H9 (cell line): ENCODE measurements at regions not wholly inside any gene's neighbourhood (a gene's known extent, or its start where the extent isn't known, plus 50 kb on each side); places are given as distances from the start of the nearest gene placed in this dataset.

Experiments used
- DNase-seq: peaks from one replicate; pipeline ENCODE4 v3.0.0-alpha.2; 2017
- H2AFZ ChIP-seq: one replicate; pipeline ENCODE4 v1.6.1; 2013; ENCODE audit warnings: mild to moderate bottlenecking, low read length, control low read depth, moderate library complexity
- H2AK5ac ChIP-seq: 2 replicates; pipeline ENCODE4 v1.6.1; 2013; ENCODE audit warnings: low read length, control low read depth, mixed read lengths; ENCODE audit not compliant: insufficient read length
- H2BK120ac ChIP-seq: one replicate; pipeline ENCODE4 v1.6.1; 2013; ENCODE audit warnings: low read depth, mild to moderate bottlenecking, low read length, control low read depth, inconsistent platforms; ENCODE audit not compliant: poor library complexity, severe bottlenecking
- H2BK12ac ChIP-seq: 2 replicates; pipeline ENCODE4 v1.6.1; 2013; ENCODE audit warnings: low read length, control low read depth, mixed read lengths, low read depth; ENCODE audit not compliant: insufficient read length
- H2BK15ac ChIP-seq: 2 replicates; pipeline ENCODE4 v1.6.1; 2013; ENCODE audit warnings: low read depth, low read length, control low read depth
- H2BK20ac ChIP-seq: one replicate; pipeline ENCODE4 v1.6.1; 2013; ENCODE audit warnings: low read depth, mild to moderate bottlenecking, low read length, control low read depth, inconsistent platforms; ENCODE audit not compliant: poor library complexity, severe bottlenecking
- H2BK5ac ChIP-seq: 2 replicates; pipeline ENCODE4 v1.6.1; 2013; ENCODE audit warnings: low read length, control low read depth, mixed read lengths; ENCODE audit not compliant: insufficient read length
- H3K14ac ChIP-seq: 2 replicates; pipeline ENCODE4 v1.6.1; 2013; ENCODE audit warnings: low read length, control low read depth; ENCODE audit not compliant: insufficient read depth
- H3K18ac ChIP-seq: 2 replicates; pipeline ENCODE4 v1.6.1; 2013; ENCODE audit warnings: low read depth, mild to moderate bottlenecking, mixed read lengths, low read length, control low read depth; ENCODE audit not compliant: insufficient read length
- H3K23ac ChIP-seq: 2 replicates; pipeline ENCODE4 v1.6.1; 2013; ENCODE audit warnings: low read length, control low read depth, mixed read lengths, low read depth; ENCODE audit not compliant: insufficient read length
- H3K23me2 ChIP-seq: 2 replicates; pipeline ENCODE4 v1.6.1; 2013; ENCODE audit warnings: low read depth, mild to moderate bottlenecking, mixed read lengths, low read length, control low read depth; ENCODE audit not compliant: insufficient read length, poor library complexity, severe bottlenecking
- H3K27ac ChIP-seq: 2 replicates; pipeline ENCODE4 v1.5.1; 2013; ENCODE audit warnings: low read length, control low read depth, mixed read lengths, low read depth; ENCODE audit not compliant: insufficient read length
- H3K27me3 ChIP-seq: 2 replicates; pipeline ENCODE4 v1.6.1; 2013; ENCODE audit warnings: low read length, control low read depth, inconsistent platforms; ENCODE audit not compliant: insufficient read depth
- H3K4ac ChIP-seq: 2 replicates; pipeline ENCODE4 v1.6.1; 2013; ENCODE audit warnings: low read depth, mild to moderate bottlenecking, control low read depth, inconsistent platforms, low read length, moderate library complexity
- H3K4me1 ChIP-seq: 2 replicates; pipeline ENCODE4 v1.6.1; 2013; ENCODE audit warnings: low read length, control low read depth, inconsistent platforms; ENCODE audit not compliant: insufficient read depth
- H3K4me2 ChIP-seq: 2 replicates; pipeline ENCODE4 v1.6.1; 2013; ENCODE audit warnings: low read length, control low read depth, mixed read lengths; ENCODE audit not compliant: insufficient read length, insufficient read depth
- H3K56ac ChIP-seq: 2 replicates; pipeline ENCODE4 v1.6.1; 2013; ENCODE audit warnings: low read depth, mild to moderate bottlenecking, mixed read lengths, low read length, control low read depth; ENCODE audit not compliant: insufficient read length
- H3K79me1 ChIP-seq: 2 replicates; pipeline ENCODE4 v1.6.1; 2013; ENCODE audit warnings: low read depth, mild to moderate bottlenecking, moderate library complexity, low read length, control low read depth, inconsistent platforms; ENCODE audit not compliant: insufficient read depth, poor library complexity, severe bottlenecking
- H3K79me2 ChIP-seq: 2 replicates; pipeline ENCODE4 v1.6.1; 2013; ENCODE audit warnings: low read length, control low read depth, inconsistent platforms; ENCODE audit not compliant: insufficient read depth
- H3K9ac ChIP-seq: 2 replicates; pipeline ENCODE4 v1.6.1; 2013; ENCODE audit warnings: low read length, control low read depth, mixed read lengths; ENCODE audit not compliant: insufficient read length; ENCODE audit errors: extremely low read depth
- H3K9me3 ChIP-seq: one replicate; pipeline ENCODE4 v1.6.1; 2013; ENCODE audit warnings: low read depth, low read length, inconsistent platforms; ENCODE audit not compliant: control insufficient read depth
- H3T11ph ChIP-seq: one replicate; pipeline ENCODE4 v1.6.1; 2013; ENCODE audit warnings: mild to moderate bottlenecking, low read length, control low read depth, inconsistent platforms
- H4K20me1 ChIP-seq: one replicate; pipeline ENCODE4 v1.6.1; 2013; ENCODE audit not compliant: control insufficient read depth, insufficient read length, insufficient read depth
- H4K5ac ChIP-seq: 2 replicates; pipeline ENCODE4 v1.6.1; 2013; ENCODE audit warnings: low read depth, mild to moderate bottlenecking, mixed read lengths, low read length, control low read depth; ENCODE audit not compliant: insufficient read length
- H4K8ac ChIP-seq: replicated peaks from 2 replicates; pipeline ENCODE4 v1.6.1; 2013; ENCODE audit warnings: low read length, control low read depth, mixed read lengths, low read depth; ENCODE audit not compliant: insufficient read length
- H4K91ac ChIP-seq: 2 replicates; pipeline ENCODE4 v1.6.1; 2013; ENCODE audit warnings: low read depth, mild to moderate bottlenecking, moderate library complexity, mixed read lengths, low read length, control low read depth; ENCODE audit not compliant: insufficient read length
- H3K27ac Mint-ChIP-seq, 3 experiments: 2 replicates in 2 of 3; 3 replicates in 1 of 3; pipeline ENCODE4 v1.8.0; 2020 to 2021; ENCODE audit warnings: mixed read lengths in 3 of 3, mild to moderate bottlenecking in 1 of 3, moderate library complexity in 1 of 3
- H3K27me3 Mint-ChIP-seq: 2 replicates; pipeline ENCODE4 v1.8.0; 2021; ENCODE audit warnings: low read depth, mild to moderate bottlenecking, moderate library complexity, mixed read lengths
- H3K36me3 Mint-ChIP-seq, 3 experiments: 2 replicates in 2 of 3; 3 replicates in 1 of 3; pipeline ENCODE4 v1.8.0; 2020 to 2021; ENCODE audit warnings: low read depth in 3 of 3, mixed read lengths in 3 of 3; ENCODE audit not compliant: insufficient read depth in 1 of 3
- H3K4me1 Mint-ChIP-seq, 2 experiments: 2 replicates each; pipeline ENCODE4 v1.8.0; 2020; ENCODE audit warnings: mixed read lengths in 2 of 2
- H3K4me3 Mint-ChIP-seq, 2 experiments: 2 replicates in 1 of 2; 3 replicates in 1 of 2; pipeline ENCODE4 v1.8.0; 2020 to 2021; ENCODE audit warnings: mild to moderate bottlenecking in 2 of 2, mixed read lengths in 2 of 2, moderate library complexity in 1 of 2
- H3K9me3 Mint-ChIP-seq, 2 experiments: 2 replicates in 1 of 2; 3 replicates in 1 of 2; pipeline ENCODE4 v1.8.0; 2020; ENCODE audit warnings: mild to moderate bottlenecking in 2 of 2, mixed read lengths in 2 of 2, moderate library complexity in 1 of 2
- CTCF ChIP-seq: fragments of 200-600 bp; sonication (generic); conservative IDR thresholded peaks from 3 replicates; pipeline ENCODE4 v1.8.0; 2021; ENCODE audit warnings: antibody characterized with exemption, mild to moderate bottlenecking
- WGBS: extraction: QIAGEN DNeasy Blood & Tissue Kit; methylation state at CpG from one replicate; pipeline ENCODE4 v1.1.7; 2013; ENCODE audit warnings: missing lambda C conversion rate, low lambda C conversion rate, mixed read lengths; ENCODE audit not compliant: insufficient read length; ENCODE audit errors: extremely low coverage; 5-methylcytosine and 5-hydroxymethylcytosine counted together

GRCh38 chr5:71843111-71843510 is 124.0 kb downstream of the CARTPT start:
- no peaks in the 10 kb centered on the region for H3K4me1 ChIP-seq
- H3K79me2 ChIP-seq, result no peaks in the 10 kb centered on the region
- H3K4me3 Mint-ChIP-seq, result no peak overlapping the region
- no peak for DNase-seq
- H3K18ac ChIP-seq, result no peak overlapping the region
- H3K79me1 ChIP-seq, result no peaks in the 10 kb centered on the region
- no peak overlapping the region for H2BK5ac ChIP-seq
- no peak overlapping the region for H2BK120ac ChIP-seq
- no peak overlapping the region for H3T11ph ChIP-seq
- H3K56ac ChIP-seq, result no peak overlapping the region
- H3K23me2 ChIP-seq, result no peaks in the 10 kb centered on the region
- no peaks in the 10 kb centered on the region for H3K27me3 ChIP-seq
- H3K27ac ChIP-seq, result no peak overlapping the region
- H4K5ac ChIP-seq, result no peak overlapping the region
- no peak for TF ChIP-seq CTCF
- no peak overlapping the region for H3K9ac ChIP-seq
- no peak overlapping the region for H3K4me2 ChIP-seq
- peaks cover 3 to 4% of the 10 kb centered on the region in 2 experiments; a peak in 3 of 4 replicates for H3K4me1 Mint-ChIP-seq
- peaks cover 11 to 13% of the 10 kb centered on the region in 2 experiments; a peak in 4 of 5 replicates for H3K9me3 Mint-ChIP-seq
- H3K4ac ChIP-seq, result no peak overlapping the region
- H2AFZ ChIP-seq, result no peak overlapping the region
- H3K27me3 Mint-ChIP-seq, result no peaks in the 10 kb centered on the region; the same call in none of the 2 replicates
- no peak overlapping the region for H4K8ac ChIP-seq
- WGBS, result no CpG with 5 or more reads among the region's 3 CpGs
- H3K36me3 Mint-ChIP-seq, result peaks cover 0 to 2% (median 2%) of the 10 kb centered on the region in 3 experiments; a peak in 2 of 7 replicates
- no peak overlapping the region for H3K14ac ChIP-seq
- no peaks in the 10 kb centered on the region for H4K20me1 ChIP-seq
- no peak overlapping the region for H4K91ac ChIP-seq
- no peak overlapping the region for H2BK15ac ChIP-seq
- H2BK12ac ChIP-seq, result no peak overlapping the region
- H3K23ac ChIP-seq, result no peak overlapping the region
- H2BK20ac ChIP-seq, result no peak overlapping the region
- H3K27ac Mint-ChIP-seq, result no peak overlapping the region
- no peak overlapping the region for H2AK5ac ChIP-seq
- no peaks in the 10 kb centered on the region for H3K9me3 ChIP-seq
